ENCODE measurements at regions not wholly inside any gene's neighbourhood (a gene's known extent, or its start where the extent isn't known, plus 50 kb on each side); places are given as distances from the start of the nearest gene placed in this dataset.
"Not testable (repeated sequence)": the region's sequence is repeated elsewhere in the genome, so short reads cannot be mapped to it uniquely, and the experiment has no call there.

DNA sequence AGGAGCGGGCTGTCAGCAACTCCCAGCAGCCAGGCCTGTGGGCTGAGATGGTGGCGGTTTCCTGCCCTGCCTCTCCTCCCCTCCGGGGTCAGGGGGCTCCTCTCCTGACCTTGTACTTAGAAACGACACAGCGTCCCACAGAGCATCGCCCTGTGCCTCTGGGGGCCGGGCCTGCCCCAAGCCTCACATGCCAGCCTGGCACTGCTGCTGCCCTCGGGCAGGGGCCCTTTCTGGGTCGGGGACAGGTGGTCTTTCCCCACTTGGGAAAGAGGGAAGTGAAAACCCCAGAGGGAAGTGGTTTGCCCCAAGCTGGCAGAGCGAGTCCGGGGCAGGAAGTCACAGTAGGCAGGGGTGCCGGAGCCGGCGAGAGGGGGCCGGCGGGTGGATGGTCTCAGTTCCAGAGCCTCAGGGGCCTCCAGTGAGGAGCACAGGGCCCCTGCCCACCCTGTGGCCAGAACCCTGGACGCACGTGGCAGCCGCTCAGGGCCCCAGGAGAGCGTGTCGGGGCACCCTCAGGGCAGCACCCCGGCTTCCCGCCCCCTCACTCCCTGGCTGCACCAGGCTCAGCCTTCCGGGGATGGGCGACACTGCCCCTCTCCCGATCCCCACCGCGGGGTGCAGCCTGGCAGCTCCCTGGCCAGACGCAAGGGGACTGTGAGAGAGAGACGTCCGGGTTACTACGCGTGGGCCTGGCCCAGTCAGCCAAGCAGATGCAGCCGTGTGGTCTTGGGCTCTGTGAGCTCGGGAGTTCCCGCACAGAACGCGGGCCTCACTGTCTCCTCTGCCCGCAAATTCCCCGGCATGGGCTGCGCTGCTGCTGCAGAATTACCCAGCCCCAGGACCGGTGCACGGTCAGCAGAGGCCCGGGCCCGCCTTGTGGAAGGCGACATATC is 4382.9 kb upstream of the TPTE start:
- DNase-seq = not testable (repeated sequence)

DNA sequence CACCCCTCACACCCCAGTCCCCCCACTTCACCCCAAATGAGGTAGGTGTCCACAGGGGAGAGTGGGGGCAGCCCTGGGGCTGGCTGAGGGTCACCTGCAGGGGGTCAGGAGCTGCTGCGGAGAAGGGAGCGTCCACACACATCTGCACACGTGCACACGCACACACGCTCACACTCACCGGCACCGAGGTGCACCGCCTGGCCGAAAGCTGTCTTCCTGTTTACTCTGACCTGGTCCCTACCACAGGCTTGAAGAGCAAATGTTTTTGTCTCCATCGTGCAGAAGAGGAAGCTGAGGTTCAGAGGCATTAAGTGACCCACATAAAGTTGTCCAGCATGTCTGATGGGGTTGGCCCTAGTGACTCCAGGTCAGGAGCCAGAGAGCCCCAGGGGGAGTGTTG is 4382.1 kb upstream of the TPTE start:
- not testable (repeated sequence) for DNase-seq

DNA sequence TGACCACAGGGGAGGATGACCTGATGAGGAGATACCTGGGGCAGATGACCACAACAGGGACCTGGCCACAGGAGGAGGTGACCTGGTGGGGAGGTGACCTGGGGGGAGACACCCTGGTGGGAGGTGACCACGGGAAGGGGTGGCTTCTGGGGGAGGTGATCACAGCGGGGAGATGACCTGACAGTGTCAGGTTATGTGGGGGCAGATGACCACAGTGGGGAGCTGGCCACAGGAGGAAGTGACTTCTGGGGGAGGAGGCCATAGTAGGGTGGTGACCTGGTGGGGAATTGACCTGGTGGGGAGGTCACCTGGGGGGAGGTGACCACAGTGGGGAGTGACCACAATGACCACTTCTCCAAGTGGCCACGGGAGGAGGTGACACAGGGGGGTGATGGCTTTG is 4381.5 kb upstream of the TPTE start:
- DNase-seq = not testable (repeated sequence)

GRCh38 chr21:6140467-6141137 is 4380.8 kb upstream of the TPTE start:
- not testable (repeated sequence) for DNase-seq

- not testable (repeated sequence) for DNase-seq
Observed at GRCh38 chr21:6141138-6141474, 4380.3 kb upstream of the TPTE start.

DNA sequence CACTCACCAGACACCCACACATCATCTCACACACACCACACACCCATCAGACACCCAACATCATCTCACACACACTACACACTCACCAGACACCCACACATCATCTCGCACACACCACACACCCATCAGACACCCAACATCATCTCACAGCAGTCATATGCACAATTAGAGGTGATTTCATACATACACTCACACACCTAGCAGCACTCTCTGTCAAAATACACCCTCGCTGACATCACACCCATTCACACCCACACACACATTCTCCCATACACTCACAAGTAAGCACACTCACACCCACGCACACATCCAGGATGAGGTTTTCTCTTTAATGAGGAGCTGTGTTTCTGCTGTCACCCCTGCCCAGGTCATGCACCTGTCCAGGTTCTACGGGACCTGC is 4368.2 kb upstream of the TPTE start:
- DNase-seq = not testable (repeated sequence)

- not testable (repeated sequence) for DNase-seq
Observed at GRCh38 chr21:6154524-6155320, 4366.7 kb upstream of the TPTE start.

DNA sequence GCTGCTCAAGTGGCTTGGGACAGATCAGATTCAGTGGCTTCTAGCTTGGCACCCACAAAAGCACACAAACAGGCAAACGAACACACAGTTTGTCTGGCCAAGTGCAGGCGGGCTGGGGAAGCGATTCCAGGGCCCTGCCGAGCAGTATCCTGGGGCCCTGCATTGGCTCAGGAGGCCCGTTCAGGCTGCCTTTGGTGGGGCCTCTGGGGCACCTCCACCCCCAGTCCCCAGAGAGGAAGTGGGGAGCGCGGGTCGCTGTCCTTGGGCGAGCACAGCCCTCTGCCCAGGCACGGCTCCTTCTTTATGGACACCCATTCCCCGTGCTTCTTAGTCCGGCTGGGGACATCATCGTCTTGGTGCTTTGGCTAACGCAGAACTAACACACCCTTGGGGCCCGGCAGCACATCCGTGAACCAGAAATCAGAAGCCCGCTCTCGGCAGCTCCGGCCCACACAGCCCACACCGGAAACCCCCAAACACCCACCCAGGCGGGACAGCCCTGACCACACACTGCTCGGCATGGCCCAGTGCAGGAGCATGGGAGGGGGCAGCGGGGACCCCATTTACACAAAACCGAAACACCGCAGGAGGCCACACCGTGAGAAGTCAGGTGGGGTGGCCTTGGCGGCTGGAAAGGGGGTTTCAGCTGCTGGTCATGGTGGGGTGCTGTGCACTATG is 4364.5 kb upstream of the TPTE start:
- DNase-seq = not testable (repeated sequence)

GRCh38 chr21:6157515-6157914 is 4363.9 kb upstream of the TPTE start:
- not testable (repeated sequence) for DNase-seq

DNA sequence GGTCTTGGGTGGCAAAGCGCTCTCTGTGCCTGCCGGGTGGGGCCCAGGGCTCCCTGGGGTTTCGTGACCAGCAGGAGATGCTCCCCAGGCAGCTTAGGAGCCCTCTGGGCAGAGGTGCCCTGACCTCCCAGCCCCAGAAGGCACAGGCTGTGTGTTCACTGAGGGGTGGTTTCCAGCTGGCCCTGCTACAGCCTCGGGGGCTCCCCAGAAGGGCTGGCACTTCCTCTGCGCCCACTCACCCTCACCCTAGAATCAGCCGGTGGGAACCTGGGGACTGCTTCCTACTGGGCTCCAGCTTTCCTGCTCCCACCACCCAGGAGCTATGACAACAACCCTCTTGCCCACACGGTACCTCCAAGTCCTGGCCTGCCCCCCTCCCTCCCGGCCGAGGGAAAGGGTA is 4363.2 kb upstream of the TPTE start:
- not testable (repeated sequence) for DNase-seq

All from stimulated activated CD4-positive, alpha-beta T cell treated with anti-CD3 and anti-CD28 coated beads, Interleukin-2, amount 100 ng/mL, for 48 hours (primary cell).